Keratinocyte (primary cell): ENCODE measurements at regions not wholly inside any gene's neighbourhood (a gene's known extent, or its start where the extent isn't known, plus 50 kb on each side); places are given as distances from the start of the nearest gene placed in this dataset.

ENCODE experiments used
- DNase-seq: peaks from one replicate; pipeline ENCODE4 v3.0.0-alpha.2; 2011; ENCODE audit warnings: low read depth, missing footprints, low spot score
- FAIRE-seq: peaks from 2 replicates; lab custom pipeline; 2011; peaks lifted over from hg19 to GRCh38; lab: Jason Lieb, UNC
- H2AFZ ChIP-seq: 2 replicates; pipeline ENCODE4 v1.6.0; 2012; ENCODE audit warnings: low read length, control low read depth, inconsistent platforms; ENCODE audit not compliant: control insufficient read depth
- H3K27ac ChIP-seq: 2 replicates; pipeline ENCODE4 v1.5.1; 2011; ENCODE audit warnings: low read length; ENCODE audit not compliant: control insufficient read depth, insufficient read depth
- H3K27me3 ChIP-seq: 3 replicates; pipeline ENCODE4 v1.6.0; 2011; ENCODE audit warnings: low read length; ENCODE audit not compliant: control insufficient read depth, insufficient read depth; ENCODE audit errors: extremely low read depth
- H3K36me3 ChIP-seq, 2 experiments: 2 replicates in 1 of 2; 3 replicates in 1 of 2; pipeline ENCODE4 v1.5.1; 2011; ENCODE audit warnings: low read length in 2 of 2, mild to moderate bottlenecking in 1 of 2; ENCODE audit not compliant: control insufficient read depth in 2 of 2, insufficient read depth in 2 of 2; ENCODE audit errors: extremely low read depth in 1 of 2
- H3K4me1 ChIP-seq: 3 replicates; pipeline ENCODE4 v1.5.1; 2011; ENCODE audit warnings: low read length; ENCODE audit not compliant: control insufficient read depth, insufficient read depth; ENCODE audit errors: extremely low read depth
- H3K4me2 ChIP-seq: 3 replicates; pipeline ENCODE4 v1.6.0; 2011; ENCODE audit warnings: low read depth, low read length; ENCODE audit not compliant: control insufficient read depth, insufficient read depth; ENCODE audit errors: extremely low read depth
- H3K4me3 ChIP-seq, 3 experiments: fragments of 200-600 bp in 1 of 3; sonication (generic) in 1 of 3; 2 replicates in 2 of 3; 3 replicates in 1 of 3; pipeline ENCODE4 v1.5.1; 2011 to 2016; ENCODE audit warnings: low read length in 3 of 3, mild to moderate bottlenecking in 3 of 3, control low read depth in 2 of 3, inconsistent platforms in 1 of 3, low read depth in 1 of 3, mixed read lengths in 1 of 3, mixed run types in 1 of 3, moderate library complexity in 1 of 3; ENCODE audit not compliant: control insufficient read depth in 2 of 3, insufficient read depth in 2 of 3; ENCODE audit errors: extremely low read depth in 1 of 3
- H3K79me2 ChIP-seq: 2 replicates; pipeline ENCODE4 v1.6.0; 2012; ENCODE audit warnings: low read length; ENCODE audit not compliant: control insufficient read depth, insufficient read depth
- H3K9ac ChIP-seq: 3 replicates; pipeline ENCODE4 v1.6.0; 2011; ENCODE audit warnings: low read length; ENCODE audit not compliant: control insufficient read depth, insufficient read depth; ENCODE audit errors: extremely low read depth
- H3K9me1 ChIP-seq: 3 replicates; pipeline ENCODE4 v1.6.0; 2011; ENCODE audit warnings: low read length; ENCODE audit not compliant: control insufficient read depth, insufficient read depth; ENCODE audit errors: extremely low read depth
- H3K9me3 ChIP-seq: 2 replicates; pipeline ENCODE4 v1.5.1; 2012; ENCODE audit warnings: low read depth, low read length; ENCODE audit not compliant: control insufficient read depth
- H4K20me1 ChIP-seq: 3 replicates; pipeline ENCODE4 v1.6.0; 2011; ENCODE audit warnings: low read length; ENCODE audit not compliant: control insufficient read depth, insufficient read depth; ENCODE audit errors: extremely low read depth
- EZH2 ChIP-seq: IDR thresholded peaks from one replicate; pipeline ENCODE4 v1.6.1; 2012; ENCODE audit warnings: inconsistent platforms, mild to moderate bottlenecking, low read length, moderate library complexity
- dilution Hi-C: fragments of 300-500 bp; cut with MboI; formaldehyde crosslinking; loops from one replicate; pipeline ENCODE4 v1.7.0; 2020; ENCODE audit warnings: low sequenced_read_pairs; ENCODE audit not compliant: extremely low pct_ligation_motif_present
- TF ChIP-seq, protein P1 (sequence below), 3 experiments: IDR thresholded peaks in 1 of 3; conservative IDR thresholded peaks in 1 of 3; optimal IDR thresholded peaks in 1 of 3; 2 replicates in 2 of 3; 3 replicates in 1 of 3; pipeline versions ENCODE3 to v1.5.1; 2011; ENCODE audit warnings: low read length in 3 of 3, mild to moderate bottlenecking in 3 of 3, moderate library complexity in 2 of 3, control low read depth in 1 of 3, inconsistent platforms in 1 of 3; ENCODE audit not compliant: insufficient read depth in 2 of 3; ENCODE audit errors: extremely low read depth in 1 of 3

DNA sequence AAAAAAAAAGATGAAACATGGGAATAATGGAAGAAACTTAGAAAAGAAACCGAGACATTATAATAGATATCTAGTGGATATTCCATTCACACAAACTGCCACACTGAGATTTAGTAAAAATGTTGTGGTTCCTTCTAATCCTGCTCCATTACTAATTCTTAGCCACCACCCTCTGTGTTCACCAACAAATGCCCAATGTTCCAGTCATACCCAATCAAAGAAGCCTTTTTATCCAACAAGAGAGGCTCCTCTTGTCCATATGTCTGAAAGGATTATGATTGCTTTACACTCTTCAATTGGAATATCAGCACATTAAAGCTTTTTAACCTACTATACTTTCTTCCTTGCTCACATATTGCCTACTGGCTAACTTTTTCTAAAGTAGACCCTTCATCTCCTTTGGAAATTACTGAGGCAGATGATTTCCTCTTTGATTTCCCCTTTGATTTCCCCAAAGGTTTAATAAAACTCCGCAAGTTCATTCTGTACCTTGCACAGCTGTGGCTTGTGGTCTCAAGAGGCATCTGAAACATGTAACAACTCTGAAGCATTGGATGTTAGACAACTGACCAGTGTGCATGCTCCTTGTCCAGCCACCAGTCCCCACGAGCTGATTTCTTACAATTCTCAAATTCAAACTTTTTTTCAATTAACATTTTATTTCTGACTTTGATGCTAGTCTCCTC is 305.6 kb upstream of the LYPLAL1 start:
- H3K27me3 ChIP-seq, result no peaks in the 10 kb centered on the region
- dilution Hi-C loops, result no loop called here
- DNase-seq, result no peak
- H2AFZ ChIP-seq, result no peak overlapping the region
- H3K9me3 ChIP-seq, result no peaks in the 10 kb centered on the region
- H3K79me2 ChIP-seq, result no peaks in the 10 kb centered on the region
- no peak overlapping the region for H3K4me2 ChIP-seq
- H3K9me1 ChIP-seq, result no peaks in the 10 kb centered on the region
- no peaks in the 10 kb centered on the region for H3K4me1 ChIP-seq
- TF ChIP-seq, protein P1, sequence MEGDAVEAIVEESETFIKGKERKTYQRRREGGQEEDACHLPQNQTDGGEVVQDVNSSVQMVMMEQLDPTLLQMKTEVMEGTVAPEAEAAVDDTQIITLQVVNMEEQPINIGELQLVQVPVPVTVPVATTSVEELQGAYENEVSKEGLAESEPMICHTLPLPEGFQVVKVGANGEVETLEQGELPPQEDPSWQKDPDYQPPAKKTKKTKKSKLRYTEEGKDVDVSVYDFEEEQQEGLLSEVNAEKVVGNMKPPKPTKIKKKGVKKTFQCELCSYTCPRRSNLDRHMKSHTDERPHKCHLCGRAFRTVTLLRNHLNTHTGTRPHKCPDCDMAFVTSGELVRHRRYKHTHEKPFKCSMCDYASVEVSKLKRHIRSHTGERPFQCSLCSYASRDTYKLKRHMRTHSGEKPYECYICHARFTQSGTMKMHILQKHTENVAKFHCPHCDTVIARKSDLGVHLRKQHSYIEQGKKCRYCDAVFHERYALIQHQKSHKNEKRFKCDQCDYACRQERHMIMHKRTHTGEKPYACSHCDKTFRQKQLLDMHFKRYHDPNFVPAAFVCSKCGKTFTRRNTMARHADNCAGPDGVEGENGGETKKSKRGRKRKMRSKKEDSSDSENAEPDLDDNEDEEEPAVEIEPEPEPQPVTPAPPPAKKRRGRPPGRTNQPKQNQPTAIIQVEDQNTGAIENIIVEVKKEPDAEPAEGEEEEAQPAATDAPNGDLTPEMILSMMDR (optimal IDR thresholded peaks at IDR 0.05 in 1 of 3, IDR thresholded peaks at IDR 0.05 in 1 of 3, conservative IDR thresholded peaks at IDR 0.05 in 1 of 3; ENCODE audit: extremely low read depth in 1 of 3, insufficient read depth in 2 of 3, low read length in 3 of 3), result no peak
- TF ChIP-seq EZH2, result no peak
- no peak overlapping the region for H3K4me3 ChIP-seq
- no peak for FAIRE-seq
- no peaks in the 10 kb centered on the region for H3K36me3 ChIP-seq
- H4K20me1 ChIP-seq, result no peaks in the 10 kb centered on the region
- H3K9ac ChIP-seq, result no peak overlapping the region
- H3K27ac ChIP-seq, result no peak overlapping the region

DNA sequence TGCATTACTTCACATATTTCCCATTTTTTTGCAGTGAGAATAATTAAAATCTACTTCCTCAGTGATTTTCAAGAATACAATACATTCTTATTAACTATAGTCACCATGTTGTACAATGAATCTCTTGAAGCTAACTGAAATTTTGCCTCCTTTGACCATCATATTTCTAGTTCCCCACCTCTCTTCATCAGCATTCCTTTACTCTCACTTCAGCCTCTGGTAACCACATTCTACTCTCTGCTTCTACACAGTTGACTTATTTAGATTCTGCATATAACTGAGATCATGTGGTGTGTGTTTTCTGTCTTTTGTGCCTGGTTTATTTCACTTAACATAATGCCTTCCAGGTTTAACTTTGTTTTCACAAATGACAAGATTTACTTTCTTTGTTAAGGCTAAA is 304.4 kb upstream of the LYPLAL1 start:
- H3K36me3 ChIP-seq, result no peaks in the 10 kb centered on the region
- no peak overlapping the region for H3K27ac ChIP-seq
- DNase-seq (no peak), FAIRE-seq (peak; percentile 34)
- H4K20me1 ChIP-seq, result no peaks in the 10 kb centered on the region
- H2AFZ ChIP-seq, result peak overlapping the region; percentile 34
- peaks cover 8% of the 10 kb centered on the region for H3K4me1 ChIP-seq
- no peaks in the 10 kb centered on the region for H3K9me1 ChIP-seq
- H3K4me2 ChIP-seq, result no peak overlapping the region
- no peaks in the 10 kb centered on the region for H3K9me3 ChIP-seq
- TF ChIP-seq, protein P1 (optimal IDR thresholded peaks at IDR 0.05 in 1 of 3, IDR thresholded peaks at IDR 0.05 in 1 of 3, conservative IDR thresholded peaks at IDR 0.05 in 1 of 3; ENCODE audit: extremely low read depth in 1 of 3, insufficient read depth in 2 of 3, low read length in 3 of 3), result no peak
- no peak for TF ChIP-seq EZH2
- H3K4me3 ChIP-seq, result no peak overlapping the region
- H3K27me3 ChIP-seq, result no peaks in the 10 kb centered on the region
- no peak overlapping the region for H3K9ac ChIP-seq
- dilution Hi-C loops, result no loop called here
- no peaks in the 10 kb centered on the region for H3K79me2 ChIP-seq
